ENCODE measurements at regions not wholly inside any gene's neighbourhood (a gene's known extent, or its start where the extent isn't known, plus 50 kb on each side); places are given as distances from the start of the nearest gene placed in this dataset.

- Histone ChIP-seq H3K4me1 (peaks cover 0 to 32% (median 4%) of the 10 kb centered on the region in 9 donors), H3K27me3 (no peaks in the 10 kb centered on the region), H3K9me3 (peaks cover 0 to 10% (median 0%) of the 10 kb centered on the region in 11 donors), H3K36me3 (no peaks in the 10 kb centered on the region), H3K27ac (peak overlapping the region in 1 of 10 donors; percentile 84), H3K4me3 (no peak overlapping the region)
- ATAC-seq (peak in 6 of 8 donors; percentile 14 to 66 (median 40)), DNase-seq (peak in 1 of 2 donors; percentile 11)
- intact Hi-C loops (cut with DNase I) = no loop called here
- no peak for TF ChIP-seq CTCF (IDR thresholded peaks at IDR 0.05)
- WGBS, 2 donors = 61 to 79% methylated on average over 8 of the region's 8 CpGs
Measured at GRCh38 chr1:244349103-244349531, 102.6 kb downstream of the ADSS2 start.

GRCh38 chr1:244349581-244350001, 102.1 kb downstream of the ADSS2 start:
- peaks cover 0 to 37% (median 4%) of the 10 kb centered on the region in 9 donors for H3K4me1 ChIP-seq
- intact Hi-C loops (cut with DNase I) = no loop called here
- DNase-seq (no peak), ATAC-seq (no peak)
- peaks cover 0 to 10% (median 0%) of the 10 kb centered on the region in 11 donors for H3K9me3 ChIP-seq
- WGBS, 2 donors = 27 to 31% methylated on average over 8 of the region's 8 CpGs
- TF ChIP-seq CTCF (IDR thresholded peaks at IDR 0.05) = no peak
- no peak overlapping the region for H3K4me3 ChIP-seq
- H3K27me3 ChIP-seq = no peaks in the 10 kb centered on the region
- peak overlapping the region in 1 of 10 donors; percentile 84 for H3K27ac ChIP-seq
- no peaks in the 10 kb centered on the region for H3K36me3 ChIP-seq

GRCh38 chr1:244350027-244350426, 101.7 kb downstream of the ADSS2 start:
- 69 to 81% methylated on average over 6 of the region's 6 CpGs for WGBS, 2 donors
- no peak for TF ChIP-seq CTCF (IDR thresholded peaks at IDR 0.05)
- ATAC-seq (no peak), DNase-seq (no peak)
- intact Hi-C loops (cut with DNase I) = no loop called here
- H3K27me3 ChIP-seq = no peaks in the 10 kb centered on the region
- no peak overlapping the region for H3K4me3 ChIP-seq
- H3K9me3 ChIP-seq = peaks cover 0 to 10% (median 0%) of the 10 kb centered on the region in 11 donors
- peaks cover 0 to 41% (median 4%) of the 10 kb centered on the region in 9 donors for H3K4me1 ChIP-seq
- no peaks in the 10 kb centered on the region for H3K36me3 ChIP-seq
- H3K27ac ChIP-seq = peak overlapping the region in 1 of 10 donors; percentile 84

- TF ChIP-seq CTCF (IDR thresholded peaks at IDR 0.05) = no peak
- intact Hi-C loops (cut with DNase I) = no loop called here
- WGBS, 2 donors = 89% methylated on average over 7 of the region's 7 CpGs
- Histone ChIP-seq H3K36me3 (no peaks in the 10 kb centered on the region), H3K9me3 (peaks cover 0 to 1% (median 0%) of the 10 kb centered on the region in 11 donors), H3K4me1 (peaks cover 0 to 41% (median 4%) of the 10 kb centered on the region in 9 donors), H3K27ac (no peak overlapping the region), H3K4me3 (no peak overlapping the region), H3K27me3 (no peaks in the 10 kb centered on the region)
- DNase-seq = no peak
- no peak for ATAC-seq
Measured at GRCh38 chr1:244352156-244352830, 99.4 kb downstream of the ADSS2 start.
